Liver (tissue), 3 donors: ENCODE measurements at regions not wholly inside any gene's neighbourhood (a gene's known extent, or its start where the extent isn't known, plus 50 kb on each side); places are given as distances from the start of the nearest gene placed in this dataset.

ENCODE experiments used
- CTCF ChIP-seq: fragments of 150-350 bp; IDR thresholded peaks from 2 replicates; pipeline ENCODE4 v1.5.1; 2017; ENCODE audit warnings: improper control_type of control experiment, low read depth, low read length; ENCODE audit not compliant: missing input control
- EGR1 ChIP-seq, 2 donors: IDR thresholded peaks; 2 replicates each; pipeline ENCODE4 v1.6.1; 2016 to 2018; ENCODE audit warnings: antibody characterized with exemption in 2 of 2, low read depth in 2 of 2
- GABPA ChIP-seq, 2 donors: IDR thresholded peaks in 1 of 2; conservative IDR thresholded peaks in 1 of 2; 2 replicates each; pipeline ENCODE4 v1.6.1; 2016; ENCODE audit warnings: antibody characterized with exemption in 2 of 2, mild to moderate bottlenecking in 1 of 2, moderate library complexity in 1 of 2
- RAD21 ChIP-seq, 2 donors: IDR thresholded peaks; 2 replicates each; pipeline ENCODE4 v1.6.1; 2016; ENCODE audit warnings: antibody characterized with exemption in 2 of 2, mild to moderate bottlenecking in 2 of 2
- RXRA ChIP-seq, 2 donors: IDR thresholded peaks; 2 replicates each; pipeline ENCODE4 v1.6.1; 2017 to 2018; ENCODE audit warnings: antibody characterized with exemption in 2 of 2, mild to moderate bottlenecking in 1 of 2
- TAF1 ChIP-seq: conservative IDR thresholded peaks from 2 replicates; pipeline ENCODE4 v1.6.1; 2016; ENCODE audit warnings: antibody characterized with exemption, mild to moderate bottlenecking
- YY1 ChIP-seq: IDR thresholded peaks from 2 replicates; pipeline ENCODE4 v1.6.1; 2016; ENCODE audit warnings: antibody characterized with exemption, mild to moderate bottlenecking
- TF ChIP-seq, protein P1 (sequence below): IDR thresholded peaks from 2 replicates; pipeline ENCODE4 v1.6.1; 2016; ENCODE audit warnings: antibody characterized with exemption
- TF ChIP-seq, protein P2 (sequence below): IDR thresholded peaks from 2 replicates; pipeline ENCODE4 v1.6.1; 2016; ENCODE audit warnings: antibody characterized with exemption, mild to moderate bottlenecking
- donor health status: healthy.
- donor health status: healthy.

GRCh38 chr5:8945972-8946371, 599.9 kb downstream of the SEMA5A start:
- no peak for TF ChIP-seq EGR1 (IDR thresholded peaks at IDR 0.05; ENCODE audit: low read depth in 2 of 2)
- no peak for TF ChIP-seq CTCF
- TF ChIP-seq, protein P1, sequence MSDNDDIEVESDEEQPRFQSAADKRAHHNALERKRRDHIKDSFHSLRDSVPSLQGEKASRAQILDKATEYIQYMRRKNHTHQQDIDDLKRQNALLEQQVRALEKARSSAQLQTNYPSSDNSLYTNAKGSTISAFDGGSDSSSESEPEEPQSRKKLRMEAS = no peak
- TF ChIP-seq, protein P2, sequence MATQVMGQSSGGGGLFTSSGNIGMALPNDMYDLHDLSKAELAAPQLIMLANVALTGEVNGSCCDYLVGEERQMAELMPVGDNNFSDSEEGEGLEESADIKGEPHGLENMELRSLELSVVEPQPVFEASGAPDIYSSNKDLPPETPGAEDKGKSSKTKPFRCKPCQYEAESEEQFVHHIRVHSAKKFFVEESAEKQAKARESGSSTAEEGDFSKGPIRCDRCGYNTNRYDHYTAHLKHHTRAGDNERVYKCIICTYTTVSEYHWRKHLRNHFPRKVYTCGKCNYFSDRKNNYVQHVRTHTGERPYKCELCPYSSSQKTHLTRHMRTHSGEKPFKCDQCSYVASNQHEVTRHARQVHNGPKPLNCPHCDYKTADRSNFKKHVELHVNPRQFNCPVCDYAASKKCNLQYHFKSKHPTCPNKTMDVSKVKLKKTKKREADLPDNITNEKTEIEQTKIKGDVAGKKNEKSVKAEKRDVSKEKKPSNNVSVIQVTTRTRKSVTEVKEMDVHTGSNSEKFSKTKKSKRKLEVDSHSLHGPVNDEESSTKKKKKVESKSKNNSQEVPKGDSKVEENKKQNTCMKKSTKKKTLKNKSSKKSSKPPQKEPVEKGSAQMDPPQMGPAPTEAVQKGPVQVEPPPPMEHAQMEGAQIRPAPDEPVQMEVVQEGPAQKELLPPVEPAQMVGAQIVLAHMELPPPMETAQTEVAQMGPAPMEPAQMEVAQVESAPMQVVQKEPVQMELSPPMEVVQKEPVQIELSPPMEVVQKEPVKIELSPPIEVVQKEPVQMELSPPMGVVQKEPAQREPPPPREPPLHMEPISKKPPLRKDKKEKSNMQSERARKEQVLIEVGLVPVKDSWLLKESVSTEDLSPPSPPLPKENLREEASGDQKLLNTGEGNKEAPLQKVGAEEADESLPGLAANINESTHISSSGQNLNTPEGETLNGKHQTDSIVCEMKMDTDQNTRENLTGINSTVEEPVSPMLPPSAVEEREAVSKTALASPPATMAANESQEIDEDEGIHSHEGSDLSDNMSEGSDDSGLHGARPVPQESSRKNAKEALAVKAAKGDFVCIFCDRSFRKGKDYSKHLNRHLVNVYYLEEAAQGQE = no peak
- TF ChIP-seq YY1 = no peak
- TF ChIP-seq GABPA (IDR thresholded peaks at IDR 0.05 in 1 of 2, conservative IDR thresholded peaks at IDR 0.05 in 1 of 2) = no peak
- TF ChIP-seq RXRA (IDR thresholded peaks at IDR 0.05) = no peak
- TF ChIP-seq TAF1 = no peak
- no peak for TF ChIP-seq RAD21 (IDR thresholded peaks at IDR 0.05)
